HG02981 (cell line): ENCODE measurements at regions not wholly inside any gene's neighbourhood (a gene's known extent, or its start where the extent isn't known, plus 50 kb on each side); places are given as distances from the start of the nearest gene placed in this dataset.
"Not testable (repeated sequence)": the region's sequence is repeated elsewhere in the genome, so short reads cannot be mapped to it uniquely, and the experiment has no call there.

Experiments used
- ATAC-seq: cut with Tn5 transposase; IDR thresholded peaks from one replicate; pipeline ENCODE4 v1.9.1; 2021; ENCODE audit warnings: mild to moderate bottlenecking, moderate library complexity; ENCODE audit not compliant: unreplicated experiment

- not testable (repeated sequence) for ATAC-seq
Measured at GRCh38 chr9:41771693-41772092, 357.5 kb downstream of the CNTNAP3B start.

- ATAC-seq: not testable (repeated sequence)
Measured at GRCh38 chr9:41754822-41755221, 374.4 kb downstream of the CNTNAP3B start.

- not testable (repeated sequence) for ATAC-seq
Measured at GRCh38 chr9:41754403-41754802, 374.8 kb downstream of the CNTNAP3B start.

- ATAC-seq: not testable (repeated sequence)
Measured at GRCh38 chr9:41741897-41742296, 387.3 kb downstream of the CNTNAP3B start.

GRCh38 chr9:41741173-41741572 lies 388.1 kb downstream of the CNTNAP3B start:
- ATAC-seq: not testable (repeated sequence)

- not testable (repeated sequence) for ATAC-seq
Measured at GRCh38 chr9:41738681-41739080, 390.5 kb downstream of the CNTNAP3B start.

GRCh38 chr9:41699190-41699589 lies 430.0 kb downstream of the CNTNAP3B start:
- not testable (repeated sequence) for ATAC-seq

- ATAC-seq: not testable (repeated sequence)
Measured at GRCh38 chr9:41697080-41697479, 432.1 kb downstream of the CNTNAP3B start.

- ATAC-seq: not testable (repeated sequence)
Measured at GRCh38 chr9:41679312-41679711, 449.9 kb downstream of the CNTNAP3B start.

- not testable (repeated sequence) for ATAC-seq
Measured at GRCh38 chr9:41663497-41664036, 465.7 kb downstream of the CNTNAP3B start.

GRCh38 chr9:41658706-41659105 lies 469.6 kb upstream of the ZNG1F start:
- not testable (repeated sequence) for ATAC-seq

- ATAC-seq: not testable (repeated sequence)
Measured at GRCh38 chr9:41658116-41658515, 469.0 kb upstream of the ZNG1F start.

- ATAC-seq: not testable (repeated sequence)
Measured at GRCh38 chr9:41657141-41657540, 468.0 kb upstream of the ZNG1F start.

- not testable (repeated sequence) for ATAC-seq
Measured at GRCh38 chr9:41655071-41655554, 466.0 kb upstream of the ZNG1F start.

- ATAC-seq: not testable (repeated sequence)
Measured at GRCh38 chr9:41654349-41654748, 465.2 kb upstream of the ZNG1F start.

GRCh38 chr9:41653560-41654340 lies 464.6 kb upstream of the ZNG1F start:
- not testable (repeated sequence) for ATAC-seq

- ATAC-seq: not testable (repeated sequence)
Measured at GRCh38 chr9:41652800-41653199, 463.7 kb upstream of the ZNG1F start.

GRCh38 chr9:41652100-41652713 lies 463.1 kb upstream of the ZNG1F start:
- ATAC-seq: not testable (repeated sequence)

- not testable (repeated sequence) for ATAC-seq
Measured at GRCh38 chr9:41650086-41650485, 461.0 kb upstream of the ZNG1F start.

GRCh38 chr9:41648564-41648963 lies 459.4 kb upstream of the ZNG1F start:
- not testable (repeated sequence) for ATAC-seq

- not testable (repeated sequence) for ATAC-seq
Measured at GRCh38 chr9:41646246-41646645, 457.1 kb upstream of the ZNG1F start.
